IPS DF 4.7 (cell line): ENCODE measurements at regions not wholly inside any gene's neighbourhood (a gene's known extent, or its start where the extent isn't known, plus 50 kb on each side); places are given as distances from the start of the nearest gene placed in this dataset.
"Not testable (repeated sequence)": the region's sequence is repeated elsewhere in the genome, so short reads cannot be mapped to it uniquely, and the experiment has no call there.

Experiments used
- DNase-seq: peaks from one replicate; pipeline ENCODE4 v3.0.0-alpha.2; 2013; ENCODE audit warnings: low spot score; ENCODE audit errors: extremely low read depth

DNA sequence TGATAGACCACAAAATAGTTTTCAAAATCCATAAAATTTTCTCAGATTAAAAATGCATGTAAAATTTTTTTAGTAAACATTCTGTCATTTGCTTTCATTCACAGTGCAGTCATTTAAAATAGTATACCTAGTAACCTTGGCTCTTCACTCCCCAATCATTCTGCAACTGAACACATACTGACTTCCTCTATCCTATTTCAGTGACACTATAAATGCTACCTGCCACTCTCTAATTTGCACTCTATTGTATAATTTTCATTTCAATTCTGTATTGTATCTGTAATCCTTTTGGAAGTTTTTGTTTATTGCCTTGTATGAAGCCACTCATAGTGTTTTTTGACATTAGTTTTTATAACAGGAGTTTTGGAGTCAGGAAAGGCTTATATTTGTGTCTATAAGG is 1029.1 kb upstream of the NCAM2 start:
- DNase-seq: no peak

DNA sequence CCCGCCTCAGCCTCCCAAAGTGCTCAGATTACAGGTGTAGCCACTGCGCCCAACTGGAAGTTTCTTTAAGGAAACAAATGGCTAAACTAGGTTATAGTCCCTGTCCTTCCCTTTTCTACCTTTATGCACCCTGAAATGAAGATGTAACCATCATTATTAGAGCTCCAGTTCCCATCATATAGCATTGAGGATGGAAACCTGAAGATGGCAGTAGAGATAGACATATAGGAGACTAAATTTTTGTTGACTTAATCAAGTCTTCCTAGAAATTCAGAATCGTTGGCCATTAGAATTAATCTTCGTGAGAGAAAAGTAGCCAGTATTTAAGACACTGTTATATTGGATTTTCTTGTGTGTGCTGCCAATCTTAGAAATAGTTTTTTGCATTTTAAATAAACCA is 1016.3 kb upstream of the NCAM2 start:
- no peak for DNase-seq

DNA sequence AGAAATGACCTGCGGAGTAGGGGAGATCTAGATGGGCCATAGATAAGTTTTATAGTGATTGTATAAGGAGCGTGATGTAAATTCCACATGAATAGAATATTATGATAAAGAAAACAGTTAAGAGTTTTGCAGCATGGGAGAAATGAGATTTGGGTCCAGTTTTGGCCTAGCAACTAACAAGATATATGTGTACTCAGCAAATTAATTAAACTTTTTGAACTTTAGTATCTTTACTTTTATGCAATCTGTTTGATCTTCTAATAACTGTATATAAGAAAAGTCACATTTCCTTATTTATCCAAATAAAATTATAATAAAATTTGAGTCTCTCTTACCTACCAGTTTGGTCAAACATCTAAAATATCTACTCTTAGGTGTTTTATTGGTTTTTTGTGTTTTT is 1011.8 kb upstream of the NCAM2 start:
- no peak for DNase-seq

DNA sequence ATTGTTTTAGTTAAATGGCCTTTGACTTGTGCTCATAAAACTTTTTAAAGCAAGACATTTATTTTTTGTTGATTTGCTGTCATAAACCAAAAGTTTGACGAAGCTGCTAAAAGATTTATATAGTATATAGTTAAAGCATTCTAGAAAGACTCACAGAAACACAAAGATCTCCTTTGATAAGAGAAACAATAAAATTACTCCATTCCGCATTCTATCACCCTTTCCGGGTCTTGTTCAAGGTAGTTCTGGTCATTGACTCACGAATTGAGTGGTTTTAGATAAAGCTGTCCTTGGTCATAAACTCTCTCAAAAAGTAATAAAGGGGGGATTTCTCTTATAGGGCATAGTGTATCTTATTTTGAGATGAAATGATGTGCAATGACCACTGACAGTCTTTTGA is 1010.5 kb upstream of the NCAM2 start:
- no peak for DNase-seq

DNA sequence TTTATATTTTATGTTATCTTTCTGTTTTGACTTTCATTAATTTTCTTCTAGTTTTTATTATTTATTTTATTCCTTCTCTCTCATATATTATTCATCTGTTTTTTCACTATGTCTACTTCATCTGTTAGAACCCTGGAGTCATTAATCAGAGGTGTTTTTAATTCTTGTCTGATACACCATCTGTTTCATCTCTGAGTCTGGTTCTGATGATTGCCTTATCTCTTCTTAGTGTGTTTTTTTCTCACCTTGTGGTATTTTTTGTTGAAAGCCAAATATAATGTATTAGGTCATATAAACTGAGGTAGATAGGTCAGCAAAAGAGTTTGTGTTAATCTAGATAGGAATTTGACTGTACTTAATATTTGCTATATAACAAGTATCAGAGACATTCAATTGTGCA is 1005.7 kb upstream of the NCAM2 start:
- no peak for DNase-seq

DNA sequence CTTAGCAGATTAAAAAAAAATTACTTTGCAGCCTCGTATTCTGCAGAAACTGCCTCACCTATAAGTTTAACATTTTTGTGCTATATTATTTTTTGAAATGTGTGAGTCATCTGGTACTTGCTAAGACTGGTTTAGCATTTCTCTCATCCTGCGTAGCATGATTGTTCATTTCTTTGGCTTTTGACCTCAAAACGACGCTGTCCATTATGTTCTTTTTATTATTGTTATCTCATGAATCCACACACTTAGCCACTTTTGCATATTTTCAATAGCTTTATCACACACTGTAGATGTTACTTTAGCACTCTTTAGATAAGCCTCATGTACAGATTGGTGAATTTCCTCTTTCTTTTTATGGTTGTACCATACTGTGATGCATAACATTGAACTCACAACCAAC is 1004.9 kb upstream of the NCAM2 start:
- DNase-seq: no peak

DNA sequence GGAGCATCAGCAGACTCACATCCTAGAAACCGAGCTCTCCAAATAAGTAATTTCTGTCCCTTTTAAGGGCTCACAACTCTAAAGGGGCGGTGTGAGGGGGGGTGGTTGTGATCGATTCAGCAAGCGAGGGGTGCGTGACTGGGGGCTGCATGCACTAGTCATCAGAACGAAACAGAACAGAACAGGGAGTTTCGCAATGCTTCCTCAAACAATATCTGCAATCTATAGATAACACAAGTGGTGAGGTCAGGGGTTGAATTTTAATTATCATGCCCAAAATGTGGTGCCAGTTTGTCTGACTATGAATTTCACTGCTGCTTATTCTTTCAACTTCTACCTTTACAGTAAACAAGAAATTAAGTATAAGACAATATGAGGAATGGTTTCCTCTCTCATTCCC is 1003.0 kb upstream of the NCAM2 start:
- no peak for DNase-seq

DNA sequence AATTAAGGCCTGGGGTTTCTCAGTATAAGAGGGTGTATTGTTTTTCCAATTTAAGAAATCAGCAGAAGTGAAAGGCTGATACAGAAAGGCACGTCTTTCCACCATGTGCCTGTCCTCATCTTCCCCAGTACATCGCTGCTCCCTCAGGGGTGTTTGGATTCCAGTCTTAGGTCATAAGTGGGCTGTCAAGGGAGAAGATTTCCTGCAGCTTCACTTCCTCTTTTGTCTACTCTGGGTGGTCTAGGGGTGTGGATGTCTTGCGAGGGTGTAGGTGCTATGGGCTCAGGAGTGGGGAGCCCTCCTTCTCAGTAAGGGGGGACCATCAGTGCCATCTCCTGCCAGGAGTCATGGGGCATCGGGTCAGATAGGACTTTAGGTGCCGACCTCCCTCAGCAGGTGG is 999.8 kb upstream of the NCAM2 start:
- no peak for DNase-seq

DNA sequence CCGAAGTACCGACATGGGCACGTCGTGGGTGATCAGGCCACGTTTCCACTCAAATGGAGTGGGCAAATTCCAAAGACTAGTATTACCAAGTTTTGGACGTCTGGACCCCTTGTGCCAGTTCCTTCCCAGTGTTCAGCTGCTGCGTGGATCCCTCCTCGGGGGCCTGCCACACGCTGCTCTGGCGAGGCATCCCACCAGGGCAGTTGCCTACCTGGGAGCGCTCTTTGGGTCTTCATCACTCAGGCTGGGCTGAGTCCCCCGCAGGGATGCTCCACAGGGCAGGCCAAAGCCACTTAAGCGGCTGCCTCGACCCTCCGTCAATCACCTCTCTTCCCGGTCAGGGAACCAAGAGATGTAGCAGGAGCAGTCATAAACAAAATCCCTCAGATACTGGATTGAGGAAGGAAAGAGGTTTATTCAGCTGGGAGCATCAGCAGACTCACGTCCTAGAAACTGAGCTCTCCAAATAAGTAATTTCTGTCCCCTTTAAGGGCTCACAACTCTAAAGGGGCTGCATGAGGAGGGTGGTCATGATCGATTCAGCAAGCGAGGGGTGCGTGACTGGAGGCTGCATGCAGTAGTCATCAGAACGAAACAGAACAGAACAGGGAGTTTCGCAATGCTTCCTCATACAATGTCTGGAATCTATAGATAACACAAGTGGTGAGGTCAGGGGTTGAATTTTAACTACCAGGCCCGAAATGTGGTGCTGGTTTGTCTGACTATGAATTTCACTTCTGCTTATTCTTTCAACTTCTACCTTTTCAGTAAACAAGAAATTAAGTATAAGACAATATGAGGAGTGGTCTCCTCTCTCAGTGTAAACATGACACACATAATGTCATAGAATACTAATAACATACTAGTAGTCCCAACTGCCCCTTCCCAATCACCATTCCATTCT is 998.6 kb upstream of the NCAM2 start:
- no peak for DNase-seq

DNA sequence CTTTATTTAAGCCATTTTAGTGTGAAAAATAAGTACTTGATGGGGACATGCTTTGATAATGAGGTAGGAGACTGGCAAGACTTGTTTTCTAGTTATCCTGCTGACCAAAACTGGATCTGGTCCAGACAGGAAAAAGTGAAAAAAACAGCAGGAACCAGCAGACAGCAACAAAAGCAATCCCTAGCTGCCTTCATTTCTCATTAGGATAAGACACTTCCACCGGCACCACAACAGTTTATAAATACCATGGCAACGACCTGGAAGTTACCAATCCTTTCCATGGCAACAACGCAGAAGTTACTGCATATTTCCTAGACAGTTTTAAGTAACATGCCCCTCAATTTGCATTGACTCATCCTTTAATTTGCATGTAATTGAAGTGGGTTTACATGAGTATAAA is 993.8 kb upstream of the NCAM2 start:
- no peak for DNase-seq

DNA sequence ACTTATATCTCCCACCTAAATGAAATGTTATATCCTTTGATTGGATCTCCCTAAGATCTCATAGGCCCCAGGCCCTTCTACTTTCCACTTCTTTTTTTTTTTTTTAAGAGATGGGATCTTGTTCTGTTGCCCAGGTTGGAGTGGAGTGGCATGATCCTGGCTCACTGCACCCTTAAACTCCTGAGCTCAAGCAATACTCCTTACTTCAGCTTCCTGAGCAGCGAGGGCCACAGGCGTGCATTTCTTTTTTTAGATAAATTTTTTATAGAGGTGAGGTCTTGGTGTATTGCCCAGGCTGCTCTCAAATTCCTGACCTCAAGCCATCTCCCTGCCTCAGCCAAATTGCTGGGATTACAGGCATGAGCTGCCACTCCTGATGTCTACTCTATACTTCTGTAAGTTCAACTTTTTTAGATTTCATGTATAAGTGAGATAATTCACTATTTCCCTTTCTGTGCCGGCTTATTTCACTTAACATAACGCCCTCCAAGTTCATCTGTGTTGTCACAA is 987.5 kb upstream of the NCAM2 start:
- DNase-seq: no peak

DNA sequence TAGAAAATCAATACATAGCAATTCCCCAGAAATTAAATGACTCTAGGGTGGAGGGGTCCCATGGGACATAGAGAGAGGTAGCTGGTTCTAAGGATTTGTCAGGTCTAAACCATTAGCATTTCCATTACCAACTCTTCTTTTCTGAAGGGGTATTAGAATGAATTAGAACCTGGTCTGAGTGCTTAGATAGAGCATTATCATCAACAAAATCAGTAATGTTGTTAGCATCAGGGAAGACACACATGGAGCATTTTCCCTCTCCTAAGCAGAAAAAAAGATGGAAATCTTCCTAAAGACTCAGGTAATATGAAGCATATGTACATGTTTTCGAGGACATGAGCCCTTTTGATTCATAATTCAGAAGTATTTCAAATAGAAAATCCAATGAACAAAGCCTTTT is 984.4 kb upstream of the NCAM2 start:
- no peak for DNase-seq

DNA sequence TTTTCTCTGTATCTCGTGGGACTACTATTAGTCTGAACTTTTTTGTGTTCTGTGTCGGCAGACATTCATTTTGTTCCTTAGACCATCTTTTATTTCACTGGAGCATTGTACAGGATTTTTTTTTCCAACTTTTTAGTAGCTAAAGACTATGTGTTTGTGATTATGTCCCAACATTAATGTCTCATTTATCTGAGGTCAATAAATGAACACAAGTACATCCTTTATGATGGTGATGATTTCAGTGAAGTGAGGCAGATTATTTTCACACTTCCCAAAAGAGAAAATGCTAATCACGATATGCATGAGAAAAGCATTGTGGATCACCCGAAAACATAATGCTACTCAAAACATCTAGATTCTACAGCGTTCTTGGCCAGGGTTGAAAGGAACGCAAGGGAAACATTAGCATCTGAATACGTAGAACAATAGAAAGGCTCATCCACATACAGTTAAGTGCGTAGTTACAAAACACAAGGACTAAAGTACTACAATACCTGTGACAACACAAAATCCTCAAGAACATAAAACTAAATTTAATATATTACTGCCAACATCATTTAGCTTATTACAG is 981.7 kb upstream of the NCAM2 start:
- no peak for DNase-seq

DNA sequence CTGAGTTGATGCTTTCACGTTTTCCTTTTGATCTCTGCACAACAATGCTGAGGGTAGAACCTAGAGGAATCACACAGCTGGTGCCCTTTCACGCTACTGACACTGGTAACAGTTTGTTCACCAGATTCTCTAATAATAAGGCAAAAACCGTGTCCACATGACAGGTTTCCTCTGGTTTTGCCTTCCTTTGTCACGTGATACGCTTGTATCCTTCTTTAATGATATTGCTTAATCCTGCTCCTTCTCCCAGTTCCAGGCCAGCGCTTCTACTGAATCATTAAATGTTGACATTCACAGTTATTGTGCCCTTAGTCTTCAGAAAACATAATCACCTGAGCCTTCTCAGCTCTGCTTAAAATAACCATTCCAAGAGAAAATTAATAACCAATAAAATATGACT is 978.2 kb upstream of the NCAM2 start:
- DNase-seq: no peak

DNA sequence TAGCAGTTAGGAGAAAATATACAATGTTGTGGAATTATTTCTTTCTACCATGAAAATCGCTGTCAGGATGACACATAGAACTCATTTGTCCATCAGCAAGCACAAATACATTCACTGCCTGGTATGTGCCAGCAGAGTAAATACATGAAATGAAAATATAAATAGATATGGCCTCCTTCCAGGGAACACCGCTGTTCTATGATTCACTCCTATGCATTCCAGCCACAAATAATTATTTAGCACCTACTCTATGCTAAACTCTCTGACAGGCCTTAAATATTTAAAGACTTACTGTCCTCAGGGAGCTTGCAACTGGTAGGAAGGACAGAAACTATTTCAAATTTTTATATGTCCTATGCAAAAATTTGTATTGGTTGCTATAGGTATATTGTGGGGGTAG is 975.0 kb upstream of the NCAM2 start:
- no peak for DNase-seq

DNA sequence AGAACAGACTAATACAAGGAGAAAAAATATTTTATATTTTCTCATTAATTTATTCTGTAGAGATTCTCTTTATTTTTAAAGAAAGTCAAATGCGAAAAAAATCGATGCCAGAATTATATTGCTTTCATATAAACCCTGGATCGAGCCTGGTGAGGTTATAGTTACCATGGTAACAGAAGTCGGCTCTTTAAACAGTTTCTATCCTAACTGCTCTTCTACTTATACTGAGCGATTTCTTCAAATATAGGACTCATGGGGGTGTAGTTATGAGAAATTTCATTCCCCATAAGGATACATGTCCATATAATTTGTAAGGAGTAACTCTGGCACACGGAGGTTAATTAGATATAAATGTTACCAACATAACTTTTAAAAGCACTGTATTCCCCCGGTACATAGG is 973.5 kb upstream of the NCAM2 start:
- DNase-seq: no peak

DNA sequence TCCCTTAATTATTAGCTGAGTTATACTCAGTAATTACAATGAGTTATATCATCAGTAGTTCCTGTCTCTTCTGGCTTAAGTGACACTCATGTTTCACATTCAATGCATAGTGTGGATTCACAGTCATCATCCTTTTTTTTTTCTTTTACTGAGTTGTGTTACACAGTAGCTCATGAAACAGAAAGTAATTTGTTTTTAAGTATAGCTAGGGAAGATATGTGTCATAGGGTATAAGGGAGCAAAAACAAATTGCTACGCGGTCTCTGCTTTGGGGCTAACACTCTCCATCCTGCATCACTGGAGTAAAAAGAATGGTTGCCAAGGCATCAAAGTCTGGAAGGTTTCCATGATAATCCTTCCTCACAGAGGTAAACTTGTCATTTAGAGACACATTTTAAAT is 971.7 kb upstream of the NCAM2 start:
- no peak for DNase-seq

DNA sequence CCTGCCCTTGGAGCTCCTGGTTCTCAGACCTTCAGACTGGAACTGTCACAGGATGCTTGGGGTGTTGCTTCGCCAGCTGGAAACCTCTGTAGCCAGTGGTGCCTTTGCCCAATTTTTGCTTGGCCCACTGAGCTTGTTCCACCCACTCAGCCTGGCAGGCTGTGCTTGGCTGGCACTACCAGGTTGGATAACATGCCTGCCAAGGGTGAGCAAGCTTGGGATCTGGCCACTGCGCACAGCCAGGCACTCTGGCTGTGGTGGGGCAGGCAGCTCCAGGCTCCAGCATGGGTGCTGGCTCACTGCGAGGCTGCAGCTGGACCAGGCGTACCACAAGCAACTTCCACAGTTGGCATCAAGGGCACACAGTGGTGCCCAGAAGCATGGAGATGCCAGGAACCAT is 967.8 kb upstream of the NCAM2 start:
- DNase-seq: no peak

DNA sequence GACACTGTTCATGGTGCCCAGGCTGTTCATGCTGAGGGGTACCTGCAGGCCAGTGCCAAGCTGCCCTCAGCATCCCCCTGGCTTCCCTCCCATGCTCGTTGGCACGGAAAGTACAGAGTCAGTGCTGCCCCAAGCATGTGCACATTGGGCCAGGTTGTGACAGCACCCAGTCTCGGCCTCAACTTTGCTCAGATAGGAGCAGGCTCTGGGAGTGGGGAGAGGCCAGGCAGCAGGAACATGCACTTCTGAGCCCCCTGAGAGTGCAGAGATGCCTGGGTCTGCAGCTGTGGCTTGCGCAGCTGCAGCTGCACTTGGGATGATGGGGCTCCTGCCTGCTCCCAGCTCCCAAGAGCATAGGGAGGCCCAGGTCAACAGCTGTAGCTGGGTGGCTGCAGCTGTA is 966.4 kb upstream of the NCAM2 start:
- no peak for DNase-seq

DNA sequence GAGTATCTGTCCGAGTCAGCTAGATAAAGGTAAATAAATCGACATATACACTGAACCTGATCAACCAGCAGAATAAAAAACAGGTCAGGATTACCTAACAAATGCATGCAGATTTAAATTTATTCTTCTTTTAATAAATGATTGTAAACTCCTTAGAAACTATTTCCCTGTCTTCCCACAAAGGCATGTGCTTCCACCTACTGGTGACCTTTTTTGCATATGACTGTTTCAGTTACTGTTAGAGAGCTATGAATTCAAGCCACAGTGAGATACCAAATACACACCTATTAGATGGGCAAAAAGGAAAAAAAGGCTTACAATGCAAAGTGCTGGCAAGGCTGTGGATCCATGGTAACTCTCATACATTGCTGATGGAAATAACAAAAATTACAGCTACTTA is 957.4 kb upstream of the NCAM2 start:
- no peak for DNase-seq

DNA sequence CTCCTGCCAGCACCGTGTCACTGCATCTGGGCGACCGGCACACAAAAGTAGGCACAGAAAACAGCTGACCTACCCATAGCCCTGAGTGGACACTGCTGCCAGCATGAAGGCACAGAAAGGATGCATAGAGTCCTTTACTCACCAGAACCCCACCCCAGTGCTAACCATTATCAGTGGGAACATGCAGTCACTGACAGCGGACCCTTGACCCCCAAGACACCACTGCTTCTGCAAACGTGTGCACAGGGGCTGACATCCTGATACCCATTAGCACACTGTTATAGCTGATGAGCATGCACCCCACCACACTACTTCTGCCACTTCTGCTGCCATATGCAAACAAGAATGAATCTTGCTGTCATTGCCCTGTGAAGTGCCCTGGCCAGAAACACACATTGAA is 953.0 kb upstream of the NCAM2 start:
- no peak for DNase-seq

DNA sequence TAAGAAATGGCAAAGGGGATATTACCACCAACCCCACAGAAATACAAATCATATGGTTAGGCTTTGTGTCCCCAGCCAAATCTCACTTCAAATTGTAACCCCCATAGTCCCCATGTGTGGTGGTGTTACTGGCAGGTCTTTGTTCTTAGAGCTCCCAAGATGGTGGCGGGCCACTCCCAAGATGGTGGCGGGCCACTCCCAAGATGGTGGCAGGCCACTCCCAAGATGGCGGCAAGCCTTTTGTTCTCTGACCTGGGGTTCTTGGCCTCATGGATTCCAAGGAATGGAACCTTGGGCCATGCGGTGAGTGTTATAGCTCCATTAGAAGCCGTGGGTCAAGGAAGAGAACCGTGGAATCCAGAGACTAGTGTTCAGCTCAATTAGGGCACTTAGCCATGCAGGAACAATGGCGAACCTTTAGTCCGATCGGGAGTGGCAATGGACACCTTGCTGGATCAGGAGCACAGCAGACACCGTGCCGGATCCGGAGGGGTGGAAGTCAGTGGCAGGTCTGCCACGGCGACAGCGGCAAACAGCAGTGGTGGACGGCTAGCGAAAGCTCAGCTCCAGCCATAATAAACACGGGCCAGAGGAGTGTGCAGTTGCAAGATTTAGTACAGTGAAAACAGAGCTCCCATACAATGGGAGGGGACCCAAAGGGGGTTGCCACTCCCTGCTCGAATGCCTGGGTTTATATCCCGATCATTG is 949.9 kb upstream of the NCAM2 start:
- not testable (repeated sequence) for DNase-seq
